GM19452 (cell line): ENCODE measurements at regions not wholly inside any gene's neighbourhood (a gene's known extent, or its start where the extent isn't known, plus 50 kb on each side); places are given as distances from the start of the nearest gene placed in this dataset.
"Not testable (repeated sequence)": the region's sequence is repeated elsewhere in the genome, so short reads cannot be mapped to it uniquely, and the experiment has no call there.

Experiments used
- ATAC-seq: cut with Tn5 transposase; IDR thresholded peaks from one replicate; pipeline ENCODE4 v1.9.1; 2021; ENCODE audit not compliant: unreplicated experiment

DNA sequence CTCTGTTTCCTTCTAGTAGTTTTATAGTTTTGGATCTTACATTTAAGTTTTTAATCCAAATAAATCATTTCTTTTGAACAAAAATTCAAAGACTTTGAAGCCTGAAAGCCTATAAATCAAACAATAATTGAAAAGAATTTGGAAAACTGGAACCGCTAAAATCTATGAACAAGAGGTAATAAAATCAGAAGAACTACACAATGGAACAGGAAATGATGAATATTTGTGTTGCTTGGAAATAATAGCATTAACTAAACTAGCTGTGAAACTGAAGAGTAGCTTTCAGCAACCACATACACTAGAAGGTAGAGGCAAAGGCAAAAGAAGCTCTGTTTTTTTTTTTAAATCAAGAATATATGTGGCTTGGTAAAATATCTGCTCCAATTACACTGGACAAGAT, 147.9 kb upstream of the ABI3BP start:
- no peak for ATAC-seq

DNA sequence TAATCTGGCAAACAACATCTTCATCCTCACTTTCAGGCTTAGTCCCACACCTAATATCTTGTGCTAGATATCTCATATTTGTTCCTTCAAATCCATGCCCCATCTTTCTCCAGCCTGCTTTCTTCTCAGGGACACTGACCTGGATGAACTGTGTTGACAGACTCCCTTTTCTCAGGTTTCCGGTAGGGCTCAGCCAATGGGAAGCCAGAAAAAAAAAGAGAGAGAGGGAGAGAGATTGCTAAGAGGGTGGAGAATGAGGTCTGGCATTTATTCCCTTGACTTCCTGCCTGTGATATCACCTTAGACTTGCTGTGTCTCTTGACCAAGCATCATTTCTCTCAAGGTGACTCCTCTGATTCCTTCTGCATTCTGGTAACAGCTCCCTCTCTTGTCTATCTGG, 145.6 kb upstream of the ABI3BP start:
- no peak for ATAC-seq

DNA sequence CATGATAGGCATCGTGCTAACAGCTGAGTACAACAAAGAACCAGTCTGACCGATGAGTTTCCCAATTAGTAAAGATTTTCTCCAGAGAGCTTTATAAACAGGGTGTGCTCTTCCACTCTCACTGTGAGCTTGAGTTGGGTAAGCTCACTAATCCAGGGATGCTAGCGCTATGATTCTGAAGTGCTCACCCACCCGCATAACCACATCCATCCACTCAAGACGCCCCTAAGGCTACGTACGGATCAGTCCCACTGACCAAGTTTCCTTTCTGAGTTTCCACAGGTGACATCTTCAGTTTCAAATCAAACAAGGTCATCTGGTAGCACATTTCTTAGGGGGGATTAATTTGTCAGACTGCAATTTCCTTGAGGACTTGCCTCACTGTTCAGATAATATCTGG, 141.1 kb upstream of the ABI3BP start:
- no peak for ATAC-seq

DNA sequence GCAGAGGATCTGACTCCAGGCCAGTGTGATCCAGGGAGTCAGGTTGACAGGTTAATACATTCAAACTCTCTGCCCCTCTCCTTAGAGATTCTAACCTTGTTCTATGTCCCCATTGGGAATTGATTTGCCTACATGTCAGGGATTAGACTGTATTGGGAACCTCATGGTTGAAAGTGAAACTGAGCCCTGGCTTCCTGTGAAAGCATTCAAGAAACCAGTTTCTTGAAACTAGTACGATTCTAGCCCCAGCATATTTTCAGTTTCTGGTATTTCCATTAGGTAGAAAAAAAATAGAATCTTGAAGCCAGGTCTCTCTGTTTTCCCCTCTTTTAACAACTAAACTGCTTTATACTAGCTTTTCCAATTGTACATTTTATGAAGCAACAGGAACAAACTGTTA, 140.4 kb upstream of the ABI3BP start:
- ATAC-seq = peak; percentile 60

DNA sequence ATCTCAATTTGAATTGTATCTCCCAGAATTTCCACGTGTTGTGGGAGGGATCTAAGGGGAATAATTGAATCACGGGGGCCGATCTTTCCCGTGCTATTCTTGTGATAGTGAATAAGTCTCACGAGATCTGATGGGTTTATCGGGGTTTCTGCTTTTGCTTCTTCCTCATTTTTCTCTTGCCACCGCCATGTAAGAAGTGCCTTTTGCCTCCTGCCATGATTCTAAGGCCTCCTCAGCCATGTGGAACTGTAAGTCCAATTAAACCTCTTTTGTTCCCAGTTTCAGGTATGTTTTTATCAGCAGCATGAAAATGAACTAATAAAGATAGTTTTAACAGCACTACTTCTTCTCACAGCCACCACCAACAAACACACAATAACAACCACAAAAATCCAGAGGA, 140.0 kb upstream of the ABI3BP start:
- not testable (repeated sequence) for ATAC-seq

DNA sequence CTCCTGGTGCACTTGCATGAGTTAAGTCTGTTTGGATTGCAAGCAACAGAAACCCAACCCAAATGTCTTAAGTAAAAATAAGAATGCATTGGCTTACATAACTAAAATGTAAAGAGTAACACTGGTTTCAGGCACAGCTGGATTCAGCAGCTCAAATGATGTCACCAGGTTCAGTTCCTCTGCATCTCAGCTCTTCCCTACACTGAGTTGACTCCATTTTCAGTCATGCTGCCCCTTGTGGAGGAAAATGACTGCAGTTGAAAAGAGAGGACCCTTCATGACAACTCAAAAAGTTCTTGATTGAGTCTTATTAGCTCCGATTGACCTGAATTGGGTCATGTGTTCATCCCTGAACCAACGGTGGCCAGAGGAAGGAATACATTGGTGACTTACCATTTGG, 138.5 kb upstream of the ABI3BP start:
- no peak for ATAC-seq

DNA sequence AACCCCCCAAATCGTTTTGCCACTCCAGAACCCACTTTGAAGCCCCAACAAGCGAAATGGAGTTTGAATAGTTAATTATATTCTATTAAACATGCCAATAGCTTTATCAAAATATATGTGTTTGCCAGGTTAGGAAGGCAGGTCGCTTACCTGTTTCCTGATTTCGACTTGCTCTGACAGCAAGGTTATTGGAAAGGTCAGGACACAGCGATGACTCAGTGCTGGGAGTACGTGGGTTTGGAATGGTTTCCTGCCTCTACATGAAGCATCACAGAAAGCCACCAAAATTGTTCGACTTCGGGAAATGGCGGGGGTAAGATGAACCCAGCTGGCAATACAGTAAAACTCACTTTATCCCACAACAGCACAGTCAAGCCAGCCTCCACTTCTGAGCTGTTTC, 135.6 kb upstream of the ABI3BP start:
- ATAC-seq = no peak

DNA sequence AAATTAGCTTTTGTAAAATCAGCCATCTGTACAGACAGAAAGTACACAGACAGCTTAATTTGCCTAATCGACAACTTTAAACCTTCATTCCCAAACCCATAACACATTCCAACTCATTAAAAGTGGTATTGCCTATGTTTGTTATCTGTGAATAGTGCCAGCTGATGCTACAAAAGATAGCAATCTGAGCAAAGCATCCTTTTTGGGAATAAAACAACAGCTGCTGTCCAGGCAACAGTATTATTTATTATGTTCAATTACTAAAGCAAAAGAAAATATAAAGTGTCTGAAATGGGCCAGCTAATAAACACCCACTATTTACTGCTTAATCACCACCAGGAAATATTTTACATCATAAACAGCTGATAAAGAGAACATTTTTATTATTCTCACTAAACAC, 134.8 kb upstream of the ABI3BP start:
- no peak for ATAC-seq

DNA sequence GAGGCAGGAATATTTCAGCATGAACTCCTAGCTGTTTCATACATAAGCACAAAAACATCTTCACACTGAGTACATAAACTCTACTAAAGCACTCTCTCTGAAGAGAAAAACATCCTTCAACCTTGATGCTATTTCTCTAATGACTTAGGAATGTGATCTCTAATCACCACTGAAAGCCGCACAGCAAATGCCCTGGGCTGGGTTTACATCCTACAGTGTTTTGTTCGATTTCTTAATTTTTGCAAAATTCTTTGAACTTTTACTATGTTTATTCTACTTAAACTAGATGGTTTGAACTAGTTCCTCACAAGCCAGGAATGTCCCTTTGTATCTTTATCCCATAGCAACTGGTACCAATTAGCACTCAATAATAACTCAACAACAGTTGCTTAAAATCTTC, 130.9 kb upstream of the ABI3BP start:
- ATAC-seq = no peak

DNA sequence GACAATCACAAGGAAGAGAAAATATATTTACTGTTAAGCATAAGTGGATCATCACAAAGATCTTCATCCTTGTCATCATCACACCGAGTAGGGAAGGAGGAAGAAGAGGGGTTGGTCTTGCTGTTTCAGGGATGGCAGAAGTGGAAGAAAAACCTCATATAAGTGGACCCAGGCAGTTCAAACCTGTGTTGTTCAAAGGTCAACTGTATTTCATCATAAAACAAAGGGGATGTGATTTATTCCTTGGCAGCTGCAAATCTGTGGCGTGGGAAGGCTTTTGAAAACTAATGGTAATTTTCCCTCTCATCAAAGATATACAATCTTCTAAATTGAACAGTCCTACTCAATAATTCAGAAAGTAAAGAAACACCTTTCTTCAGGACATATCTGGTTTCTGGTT, 129.9 kb upstream of the ABI3BP start:
- ATAC-seq = no peak

DNA sequence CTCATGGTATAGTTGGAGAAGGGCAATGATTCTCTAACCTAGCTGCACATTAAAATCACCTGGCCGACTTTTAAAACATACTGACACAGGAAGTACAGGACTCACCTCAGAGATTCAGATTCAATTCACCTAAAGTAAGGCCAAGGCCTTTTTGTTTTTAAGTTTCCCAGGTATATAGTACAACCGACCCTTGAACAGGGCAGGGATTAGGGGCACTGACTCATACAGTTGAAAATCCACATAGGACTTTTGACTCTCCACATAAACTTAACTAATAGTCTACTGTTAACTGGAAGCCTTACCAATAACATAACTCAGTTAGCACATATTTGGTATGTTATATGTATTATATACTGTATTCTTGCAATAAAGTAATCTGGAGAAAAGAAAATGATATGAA, 129.5 kb upstream of the ABI3BP start:
- ATAC-seq = no peak

DNA sequence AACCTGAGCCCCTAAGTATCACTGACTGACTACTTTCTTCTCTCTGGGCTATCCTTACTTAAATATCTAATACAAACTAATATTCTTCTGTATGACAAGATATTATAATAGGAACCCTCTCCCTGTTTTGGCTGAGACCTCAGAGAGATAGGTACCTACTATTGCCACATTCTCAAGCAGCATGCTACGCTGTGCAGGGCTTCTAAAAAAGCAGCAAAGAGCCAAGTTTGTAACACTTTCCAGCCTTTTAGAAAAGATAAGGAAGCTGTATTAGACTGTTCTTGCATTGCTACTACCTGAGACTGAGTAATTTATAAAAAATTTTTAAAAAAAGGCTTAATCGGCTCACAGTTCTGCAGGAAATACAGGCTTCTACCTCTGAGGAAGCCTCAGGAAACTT, 126.8 kb upstream of the ABI3BP start:
- ATAC-seq = no peak

DNA sequence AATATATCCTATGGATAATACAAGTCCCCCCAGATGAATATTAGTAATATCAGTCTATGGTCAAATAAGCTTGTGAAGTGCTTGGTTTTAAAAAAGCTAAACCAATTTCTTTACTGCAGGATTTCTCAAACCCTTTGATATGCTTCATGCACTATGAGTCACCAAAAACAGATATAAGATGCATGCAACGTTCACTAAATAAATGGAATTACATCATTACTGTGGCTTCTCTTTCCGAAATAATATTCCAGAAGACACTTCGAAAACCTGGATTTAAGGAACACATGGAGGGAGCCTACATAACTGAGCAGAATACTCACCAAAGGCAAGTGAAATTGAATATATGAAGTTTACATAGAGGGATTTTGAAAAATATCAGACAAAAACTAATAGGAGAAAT, 126.3 kb upstream of the ABI3BP start:
- no peak for ATAC-seq

DNA sequence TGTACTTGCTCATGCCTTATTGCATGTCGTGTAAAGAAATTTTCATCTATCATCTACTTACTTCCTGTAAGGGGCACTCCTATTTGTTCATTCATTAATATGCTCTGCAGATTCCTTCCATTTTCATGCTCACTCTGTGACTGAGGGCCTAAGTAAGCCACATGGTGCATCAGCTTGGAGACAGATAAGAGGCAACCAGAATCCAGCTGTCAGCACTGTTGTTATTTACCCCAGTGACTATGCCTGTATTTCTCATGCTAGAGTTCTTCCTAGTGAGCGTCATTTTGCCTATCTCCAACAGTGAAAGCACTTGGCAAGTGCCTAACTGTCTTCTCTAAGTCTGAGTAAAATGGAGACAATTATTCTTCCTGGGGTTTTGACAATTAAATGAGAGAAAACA, 124.8 kb upstream of the ABI3BP start:
- ATAC-seq = no peak

DNA sequence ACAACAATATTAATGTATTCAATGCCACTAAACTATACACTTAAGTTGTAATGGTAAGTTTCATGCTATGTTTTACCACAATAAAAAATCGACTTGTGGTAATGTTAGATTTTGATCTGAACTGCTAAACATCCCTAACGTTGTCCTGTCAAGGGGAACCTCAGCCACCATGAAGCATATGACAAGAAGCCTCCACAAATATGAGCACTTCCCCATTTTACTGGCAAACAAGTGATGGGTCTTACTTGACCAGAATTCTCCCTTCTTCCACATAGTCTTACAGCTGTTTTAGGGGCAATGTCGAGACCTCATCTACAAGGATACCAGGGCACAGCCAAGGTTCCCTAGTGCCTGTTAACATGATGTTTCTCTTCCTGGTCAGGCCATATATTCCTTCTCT, 124.2 kb upstream of the ABI3BP start:
- ATAC-seq = no peak

DNA sequence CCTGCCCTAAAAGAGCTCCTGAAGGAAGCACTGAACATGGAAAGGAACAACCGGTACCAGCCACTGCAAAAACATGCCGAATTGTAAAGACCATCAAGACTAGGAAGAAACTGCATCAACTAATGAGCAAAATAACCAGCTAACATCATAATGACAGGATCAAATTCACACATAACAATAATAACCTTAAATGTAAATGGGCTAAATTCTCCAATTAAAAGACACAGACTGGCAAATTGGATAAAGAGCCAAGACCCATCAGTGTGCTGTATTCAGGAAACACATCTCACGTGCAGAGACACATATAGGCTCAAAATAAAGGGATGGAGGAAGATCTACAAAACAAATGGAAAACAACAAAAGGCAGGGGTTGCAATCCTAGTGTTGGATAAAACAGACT, 117.1 kb upstream of the ABI3BP start:
- not testable (repeated sequence) for ATAC-seq

DNA sequence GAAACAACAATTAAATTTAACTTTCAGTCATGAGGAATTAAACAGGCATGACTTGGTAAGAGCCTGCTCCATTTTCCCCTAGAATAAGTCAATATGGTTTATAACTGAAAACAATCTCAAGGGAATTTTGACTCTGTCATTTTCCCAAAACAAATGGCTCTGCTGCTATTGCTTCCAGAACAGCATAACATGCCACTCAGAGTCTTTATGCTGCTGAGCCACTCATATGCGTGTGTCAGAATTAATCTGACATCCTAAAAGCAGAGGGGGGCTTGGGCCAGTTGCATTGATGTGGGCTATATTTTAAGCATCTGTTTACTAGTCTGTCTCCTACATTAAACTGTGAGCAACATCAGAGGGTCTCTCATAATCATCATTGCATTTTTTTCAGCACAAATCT, 111.1 kb upstream of the ABI3BP start:
- ATAC-seq = no peak

DNA sequence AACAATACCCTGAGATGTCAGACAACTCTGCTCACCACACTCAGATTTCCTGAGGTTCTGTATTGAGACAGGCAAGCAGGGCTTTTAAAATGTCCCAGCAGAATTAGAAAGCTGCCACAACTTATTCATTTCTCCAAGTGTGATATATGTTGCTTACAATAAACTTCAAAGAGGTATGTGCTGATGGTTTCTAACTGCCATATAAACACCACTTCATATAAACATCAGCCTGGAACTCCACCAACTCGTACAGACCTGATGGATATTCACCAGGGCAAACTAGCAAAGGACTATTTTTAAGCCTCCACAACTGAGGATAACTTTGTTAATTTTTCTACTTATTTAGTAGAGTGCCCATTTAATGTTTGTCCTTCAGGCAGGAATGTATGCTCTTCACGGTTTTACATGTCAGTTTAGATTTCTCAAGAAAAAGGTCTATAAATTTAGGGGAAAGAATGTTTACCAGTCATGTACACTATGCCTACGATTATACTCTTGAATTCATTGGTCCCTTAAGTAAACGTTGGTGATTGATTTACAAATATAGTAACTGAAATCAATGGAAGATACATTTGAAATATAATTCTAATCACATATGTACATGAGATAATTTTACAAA, 109.6 kb upstream of the ABI3BP start:
- no peak for ATAC-seq

DNA sequence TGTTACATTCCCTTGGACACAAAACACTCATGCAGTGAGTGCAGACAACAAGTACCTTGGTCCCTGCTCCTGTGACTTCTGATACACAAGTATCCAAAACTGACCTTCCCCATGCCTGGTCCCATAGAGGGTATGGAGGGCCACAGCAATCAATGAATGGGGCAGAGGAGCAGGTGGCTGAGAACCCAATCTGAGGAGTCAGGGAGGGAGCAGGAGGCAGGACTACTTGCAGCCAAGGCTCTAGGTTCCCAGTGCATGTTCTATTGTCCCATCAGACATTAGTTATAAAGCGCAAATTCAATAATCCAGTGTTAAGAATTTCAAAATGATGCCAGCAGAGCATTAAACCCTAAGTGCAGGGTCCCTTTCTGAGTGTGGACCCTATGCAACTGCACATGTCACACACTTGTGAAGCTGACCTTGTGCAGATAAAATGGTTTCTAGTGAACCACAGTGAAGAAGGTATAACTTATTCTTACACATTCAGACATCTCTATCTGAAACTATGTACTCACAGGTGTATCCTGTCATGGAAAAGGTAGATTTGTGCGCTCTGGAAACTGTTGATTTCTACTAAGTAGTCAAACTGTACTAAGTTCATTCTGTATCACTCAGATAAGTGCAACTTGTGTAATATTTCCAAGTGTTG, 107.3 kb upstream of the ABI3BP start:
- ATAC-seq = no peak

DNA sequence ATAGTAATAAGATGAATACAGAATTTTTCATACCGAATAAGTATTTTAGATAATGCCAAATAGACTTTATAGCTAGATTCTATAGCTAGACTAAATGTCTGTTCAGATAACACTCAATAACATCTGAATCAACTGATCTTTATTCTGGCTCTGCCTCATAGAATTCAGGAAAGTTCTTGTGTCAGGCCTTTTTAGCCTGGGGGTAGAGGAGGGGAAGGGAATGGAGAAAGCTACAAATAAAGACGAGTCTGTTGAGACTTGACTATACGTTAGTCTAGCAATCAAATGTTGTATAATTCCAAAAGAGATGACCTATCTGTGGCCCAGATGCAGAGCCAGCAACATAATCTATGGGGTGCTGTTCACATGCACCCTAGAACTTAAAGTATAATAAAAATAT, 106.6 kb upstream of the ABI3BP start:
- ATAC-seq = no peak

DNA sequence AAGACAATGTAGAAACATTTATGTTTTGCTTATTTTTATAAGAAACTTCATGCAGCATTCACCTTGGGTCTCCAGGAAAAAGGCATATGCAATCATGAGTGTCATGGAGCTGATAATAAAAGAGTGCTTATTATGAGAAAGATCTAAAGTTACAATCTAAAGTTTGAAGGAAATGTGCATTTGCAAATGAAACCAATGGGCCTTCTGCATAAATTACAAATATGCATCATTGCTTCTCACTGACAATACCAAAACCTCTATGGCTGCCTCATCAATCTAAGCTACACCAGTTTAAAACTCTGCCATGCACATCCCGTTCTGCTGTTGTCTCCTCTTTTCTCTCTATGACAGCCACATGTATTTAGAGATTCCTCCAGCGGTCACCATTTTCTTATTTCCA, 103.2 kb upstream of the ABI3BP start:
- ATAC-seq = no peak

DNA sequence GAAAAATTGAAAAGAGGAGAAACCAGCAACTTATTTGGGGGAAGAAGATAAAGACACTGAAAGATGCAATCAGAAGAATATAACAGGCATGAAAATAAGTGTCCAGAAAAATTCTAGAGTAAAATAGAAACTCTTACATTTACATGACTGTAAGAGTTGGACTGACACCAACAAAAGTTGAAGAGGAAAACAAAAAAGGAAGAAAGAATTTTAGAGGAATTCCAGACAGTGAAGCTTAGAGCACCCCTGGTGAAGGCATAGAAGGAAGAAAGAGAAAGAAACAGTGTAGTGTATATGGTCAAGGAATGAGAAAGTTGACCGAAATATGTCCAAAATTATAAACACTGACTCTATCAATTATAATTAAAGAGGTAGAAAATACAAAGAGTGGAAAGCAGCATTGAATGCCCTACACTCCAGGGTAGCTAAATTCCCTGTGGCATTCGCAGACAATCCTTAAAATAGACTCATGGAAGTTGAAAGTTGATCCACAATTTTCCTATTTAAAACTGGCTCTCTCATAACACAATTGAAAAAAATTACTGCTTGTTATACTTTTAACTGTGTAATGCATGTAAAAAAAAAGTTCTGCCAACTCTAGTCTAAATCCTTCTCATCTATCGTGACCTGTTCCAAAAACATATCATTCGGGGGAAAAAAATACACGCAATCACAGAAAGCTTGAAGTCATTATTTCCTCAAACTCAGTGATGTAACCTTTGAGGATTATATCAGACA, 102.6 kb upstream of the ABI3BP start:
- ATAC-seq = no peak

DNA sequence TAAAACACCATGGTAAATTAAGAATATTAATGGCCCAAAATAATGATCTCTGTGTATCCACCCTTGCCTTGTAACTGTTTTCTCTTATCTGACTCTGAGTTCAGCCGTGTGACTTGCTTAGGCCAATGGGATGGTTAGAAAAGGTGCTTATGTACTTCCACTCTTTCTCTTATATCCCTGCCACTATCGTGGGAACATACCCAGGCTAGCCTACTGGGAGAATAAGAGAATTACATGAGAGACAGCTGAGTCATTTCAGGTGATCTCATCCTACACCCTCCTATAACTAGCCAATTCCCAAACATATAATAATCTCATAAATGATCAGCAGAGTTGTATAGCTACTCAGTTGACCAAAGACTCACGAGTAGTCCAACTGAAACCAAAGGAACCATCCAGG, 98.3 kb upstream of the ABI3BP start:
- no peak for ATAC-seq
